Stimulated activated CD8-positive, alpha-beta memory T cell treated with anti-CD3 and anti-CD28 coated beads, Interleukin-15, amount 100 ng/mL, for 24 hours (primary cell): ENCODE measurements at regions not wholly inside any gene's neighbourhood (a gene's known extent, or its start where the extent isn't known, plus 50 kb on each side); places are given as distances from the start of the nearest gene placed in this dataset.
"Not testable (repeated sequence)": the region's sequence is repeated elsewhere in the genome, so short reads cannot be mapped to it uniquely, and the experiment has no call there.

ENCODE experiments used
- DNase-seq: peaks from one replicate; pipeline ENCODE4 v3.0.0-alpha.2; 2020; ENCODE audit warnings: low read depth

DNA sequence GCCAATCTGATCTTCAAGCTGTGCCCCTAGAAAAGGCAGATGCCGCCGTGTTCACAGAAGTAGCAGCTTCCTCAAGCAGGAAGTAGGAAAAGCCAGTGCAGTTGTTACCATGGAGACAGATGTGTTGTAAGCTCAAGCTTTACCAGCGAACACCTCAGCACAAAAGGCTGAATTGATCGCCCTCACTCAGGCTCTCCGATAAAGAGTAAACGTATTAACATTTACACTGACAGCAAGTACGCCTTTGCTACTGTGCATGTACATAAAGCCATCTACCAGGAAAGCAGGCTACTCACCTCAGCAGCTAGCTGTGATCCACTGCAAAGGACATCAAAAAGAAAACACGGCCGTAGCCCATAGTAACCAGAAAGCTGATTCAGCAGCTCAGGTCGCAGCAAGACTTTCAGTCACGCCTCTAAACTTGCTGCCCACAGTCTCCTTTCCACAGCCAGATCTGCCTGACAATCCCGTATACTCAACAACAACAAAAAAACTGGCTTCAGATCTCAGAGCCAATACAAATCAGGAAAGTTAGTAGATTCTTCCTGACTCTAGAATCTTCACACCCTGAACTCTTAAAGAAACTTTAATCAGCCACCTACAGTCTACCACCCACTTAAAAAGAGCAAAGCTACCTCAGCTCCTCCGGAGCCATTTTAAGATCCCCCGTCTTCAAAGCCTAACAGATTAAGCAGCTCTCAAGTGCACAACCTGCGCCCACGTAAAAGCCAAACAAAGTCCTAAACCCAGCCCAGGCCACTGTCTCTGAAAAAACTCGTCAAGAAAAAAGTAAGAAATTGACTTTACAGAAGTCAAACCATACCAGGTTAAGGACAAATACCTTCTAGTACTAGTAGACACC, 160.0 kb downstream of the DEFB131A start:
- not testable (repeated sequence) for DNase-seq

DNA sequence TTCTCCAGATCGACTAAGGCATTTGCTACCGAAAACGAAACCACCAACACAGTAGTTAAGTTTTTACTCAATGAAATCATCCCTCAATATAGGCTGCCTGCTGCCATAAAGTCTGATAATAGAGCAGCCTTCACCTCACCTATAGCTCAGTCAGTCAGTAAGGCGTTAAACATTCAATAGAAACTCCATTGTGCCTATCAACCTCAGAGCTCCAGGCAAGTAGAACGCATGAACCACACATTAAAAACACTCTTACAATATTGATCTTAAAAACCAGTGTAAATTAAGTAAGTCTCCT, 160.6 kb downstream of the DEFB131A start:
- DNase-seq = not testable (repeated sequence)

DNA sequence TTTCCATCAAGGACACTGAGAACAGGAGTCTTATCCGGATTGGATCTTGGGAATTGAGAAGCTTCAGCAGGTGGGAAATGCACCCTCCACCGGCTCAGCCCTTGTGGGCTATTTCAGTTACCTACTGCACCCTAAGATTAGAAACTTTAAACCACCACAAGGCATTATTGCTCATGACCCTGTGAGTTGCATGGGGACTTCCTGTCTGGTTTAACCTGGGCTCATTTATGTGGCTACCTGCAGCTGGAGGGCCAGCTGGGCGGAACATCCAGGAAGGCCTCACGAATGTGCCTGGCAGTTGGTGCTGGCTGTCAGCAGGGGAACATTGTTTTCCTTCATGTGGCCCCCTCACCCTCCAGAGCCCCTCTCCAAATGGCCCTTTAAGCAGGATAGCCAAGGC, 164.1 kb downstream of the DEFB131A start:
- DNase-seq = no peak

DNA sequence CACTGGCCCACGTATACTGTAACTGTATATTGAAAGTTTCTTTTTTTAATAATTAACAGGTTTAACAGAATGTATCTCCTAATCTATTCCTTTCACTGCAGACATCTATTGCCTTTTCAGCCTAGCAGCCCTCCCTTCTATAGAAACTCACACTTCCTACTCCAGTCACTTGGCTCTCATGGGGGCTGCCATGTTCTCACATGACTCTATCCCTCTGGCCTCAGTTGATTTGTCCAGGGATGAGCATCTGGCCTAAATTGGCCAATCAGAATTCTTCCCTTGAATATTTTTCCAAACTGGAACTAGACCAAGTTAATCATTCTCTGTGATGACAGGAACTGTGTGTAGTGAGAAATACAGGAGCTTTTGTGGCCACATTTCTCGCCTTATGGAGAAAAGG, 166.1 kb downstream of the DEFB131A start:
- not testable (repeated sequence) for DNase-seq

DNA sequence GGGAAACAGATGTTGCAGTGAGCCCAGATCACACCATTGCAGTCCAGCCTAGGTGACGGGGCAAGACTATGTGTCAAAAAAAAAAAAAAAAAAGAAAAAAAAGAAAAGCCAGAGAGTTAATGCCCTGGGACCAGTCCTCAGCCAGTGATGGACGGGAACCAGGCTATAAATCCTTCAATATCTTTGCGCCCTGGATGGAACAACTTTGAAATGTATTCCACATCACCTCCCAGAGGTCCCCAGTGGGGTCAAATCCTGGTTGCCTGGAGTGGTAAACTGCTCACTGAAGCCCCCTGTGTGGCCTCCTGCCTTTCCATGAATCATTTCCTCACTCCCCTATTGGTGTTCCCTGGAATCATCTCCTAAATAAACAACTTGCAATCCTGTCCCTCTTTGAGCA, 166.9 kb downstream of the DEFB131A start:
- no peak for DNase-seq

DNA sequence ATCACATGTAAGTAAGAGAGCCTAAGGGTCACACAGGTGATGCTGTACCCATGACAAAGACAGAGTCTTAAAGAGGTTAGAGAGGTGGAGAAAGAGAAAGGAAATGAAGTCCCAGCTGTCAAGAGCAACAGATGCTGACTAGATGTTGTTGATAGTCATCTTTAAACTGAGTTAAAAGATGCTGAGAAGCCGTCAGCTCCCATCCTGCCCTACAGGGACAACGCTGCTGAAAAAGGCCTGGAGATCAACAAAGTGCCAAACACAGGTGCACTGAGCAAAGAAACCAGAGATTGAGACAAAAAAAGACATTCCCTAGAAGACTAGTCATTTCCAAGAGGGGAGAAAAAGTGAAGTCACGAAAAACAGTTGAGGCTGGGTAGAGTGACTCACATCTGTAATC, 145.0 kb upstream of the DRD5 start:
- not testable (repeated sequence) for DNase-seq

DNA sequence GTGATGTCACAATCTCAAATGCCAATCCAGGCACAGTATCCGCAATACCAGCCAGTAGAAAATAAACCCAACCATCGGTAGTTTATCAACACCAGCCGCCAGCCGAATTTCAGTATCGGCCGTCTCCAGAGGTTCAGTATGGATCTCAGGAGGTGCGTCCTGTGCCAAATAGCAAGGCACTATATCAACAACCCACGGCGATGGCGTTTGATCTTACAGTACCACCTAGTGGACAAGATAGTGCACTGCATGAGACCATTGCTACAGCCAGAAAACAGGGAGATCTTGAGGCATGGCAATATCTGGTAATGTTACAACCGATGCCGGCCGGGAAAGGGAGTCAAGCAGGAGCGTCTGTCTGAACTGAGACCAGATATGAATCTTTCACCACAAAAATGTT, 121.8 kb upstream of the DRD5 start:
- DNase-seq = not testable (repeated sequence)

DNA sequence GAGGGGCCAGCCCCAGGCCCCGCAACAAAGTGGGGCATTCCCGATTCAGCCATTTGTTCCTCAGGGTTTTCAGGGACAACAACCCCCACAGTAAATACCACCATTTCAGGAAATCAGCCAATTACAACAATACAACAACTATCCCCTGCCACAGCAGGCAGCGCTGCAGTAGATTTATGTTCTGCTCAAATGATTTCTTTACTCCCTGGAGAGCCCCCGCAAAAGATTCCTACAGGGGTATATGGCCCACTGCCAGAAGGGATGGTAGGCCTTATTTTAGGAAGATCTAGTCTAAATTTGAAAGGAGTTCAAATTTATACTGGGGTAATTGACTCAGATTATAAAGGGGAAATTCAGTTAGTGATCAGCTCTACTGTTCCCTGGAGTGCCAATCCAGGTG, 120.5 kb upstream of the DRD5 start:
- DNase-seq = not testable (repeated sequence)

DNA sequence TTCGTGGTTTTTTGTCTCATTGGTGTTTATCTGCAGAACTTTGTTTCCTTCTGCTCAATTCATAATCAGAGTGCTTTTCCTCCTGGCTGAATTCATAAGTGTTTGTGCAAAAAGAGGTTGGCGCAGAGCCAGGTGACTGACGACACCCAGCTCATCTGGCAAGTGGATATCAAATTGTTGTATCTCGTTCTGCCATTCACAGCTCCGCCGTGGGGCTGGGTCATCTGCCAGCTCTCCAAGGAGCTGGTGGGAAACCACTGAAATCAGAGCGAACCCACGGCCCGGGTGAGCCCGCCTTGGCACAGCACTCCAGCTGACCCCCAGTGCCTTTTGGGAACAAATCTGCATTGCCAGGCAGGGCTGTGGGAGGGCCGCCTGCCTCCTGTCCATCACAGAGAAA, 110.7 kb upstream of the DRD5 start:
- not testable (repeated sequence) for DNase-seq

DNA sequence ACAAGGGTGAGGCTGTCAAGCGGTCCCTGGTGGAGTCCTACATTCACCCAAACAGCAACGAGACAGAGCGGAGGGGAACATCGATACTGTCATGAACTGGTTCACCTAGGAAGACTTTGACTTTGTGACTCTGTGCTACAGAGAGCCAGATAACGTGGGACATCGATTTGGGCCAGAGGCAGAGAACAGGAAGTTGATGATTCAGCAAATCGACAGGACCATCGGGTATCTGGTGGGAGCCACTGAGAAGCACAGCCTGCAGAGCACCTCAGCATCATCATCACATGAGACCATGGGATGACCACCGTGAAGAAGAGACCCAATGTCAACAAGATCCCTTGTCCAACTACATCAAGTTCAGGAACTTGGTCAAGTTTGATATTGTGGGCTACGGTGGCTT, 104.1 kb upstream of the DRD5 start:
- not testable (repeated sequence) for DNase-seq

DNA sequence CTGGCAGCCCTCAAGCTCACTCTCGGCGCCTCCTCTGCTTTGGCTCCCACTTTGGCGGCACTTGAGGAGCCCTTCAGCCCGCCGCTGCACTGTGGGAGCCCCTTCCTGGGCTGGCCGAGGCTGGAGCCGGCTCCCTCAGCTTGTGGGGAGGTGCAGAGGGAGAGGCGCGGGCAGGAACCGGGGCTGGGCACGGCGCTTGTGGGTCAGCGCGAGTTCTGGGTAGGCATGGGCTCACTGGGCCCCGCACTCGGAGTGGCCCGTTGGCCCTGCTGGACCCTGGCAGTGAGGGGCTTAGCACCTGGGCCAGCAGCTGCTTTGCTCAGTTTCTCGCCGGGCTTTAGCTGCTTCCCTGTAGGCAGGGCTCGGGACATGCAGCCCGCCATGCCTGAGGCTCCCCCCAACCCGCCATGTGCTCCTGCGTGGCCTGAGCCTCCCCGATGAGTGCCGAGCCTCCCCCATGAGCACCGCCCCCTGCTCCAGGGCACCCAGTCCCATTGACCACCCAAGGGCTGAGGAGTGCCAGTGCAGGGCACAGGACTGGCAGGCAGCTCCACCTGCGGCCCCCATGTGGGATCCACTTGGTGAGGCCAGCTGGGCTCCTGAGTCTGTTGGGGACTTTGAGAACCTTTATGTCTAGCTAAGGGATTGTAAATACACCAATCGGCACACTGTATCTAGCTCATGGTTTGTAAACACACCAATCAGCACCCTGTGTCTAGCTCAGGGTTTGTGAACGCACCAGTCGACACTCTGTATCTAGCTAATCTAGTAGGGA, 101.5 kb upstream of the DRD5 start:
- no peak for DNase-seq

DNA sequence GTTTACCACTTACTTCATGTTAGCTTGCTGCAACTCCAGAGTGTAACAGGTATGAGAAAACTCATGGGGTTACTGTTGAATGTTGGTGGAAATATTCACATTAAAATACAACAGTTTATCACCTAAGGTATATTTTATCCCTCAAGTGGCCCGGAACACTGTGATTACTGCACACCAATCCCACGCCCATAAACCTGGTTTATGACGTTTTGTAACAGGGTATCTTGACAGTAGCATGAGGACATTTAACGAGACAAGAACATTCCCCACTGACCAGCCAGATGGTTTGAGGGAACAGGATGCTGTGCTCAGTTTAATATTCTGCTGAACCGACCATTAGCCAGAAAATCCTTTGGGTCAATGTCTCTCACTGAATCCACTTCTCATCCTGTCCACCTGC, 98.3 kb upstream of the DRD5 start:
- DNase-seq = not testable (repeated sequence)

DNA sequence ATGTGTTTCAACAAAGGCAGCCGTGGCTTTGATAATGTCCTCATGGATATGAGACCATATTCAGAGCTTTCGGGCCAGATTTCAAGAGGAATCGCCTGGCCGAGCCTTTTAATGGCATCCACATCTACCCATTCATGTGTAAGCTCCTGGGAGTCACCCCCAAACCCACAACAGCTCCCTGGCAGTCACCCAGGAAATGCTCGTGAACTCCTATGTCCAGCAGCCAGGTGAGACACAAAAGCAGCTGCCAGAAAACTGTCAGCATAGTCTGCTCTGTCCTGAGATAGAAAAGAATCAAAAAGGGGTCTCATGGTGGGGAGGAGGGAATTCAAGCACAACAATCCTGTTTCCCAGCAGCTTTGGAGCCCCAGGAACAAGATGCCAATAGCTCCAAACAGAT, 96.4 kb upstream of the DRD5 start:
- DNase-seq = not testable (repeated sequence)

DNA sequence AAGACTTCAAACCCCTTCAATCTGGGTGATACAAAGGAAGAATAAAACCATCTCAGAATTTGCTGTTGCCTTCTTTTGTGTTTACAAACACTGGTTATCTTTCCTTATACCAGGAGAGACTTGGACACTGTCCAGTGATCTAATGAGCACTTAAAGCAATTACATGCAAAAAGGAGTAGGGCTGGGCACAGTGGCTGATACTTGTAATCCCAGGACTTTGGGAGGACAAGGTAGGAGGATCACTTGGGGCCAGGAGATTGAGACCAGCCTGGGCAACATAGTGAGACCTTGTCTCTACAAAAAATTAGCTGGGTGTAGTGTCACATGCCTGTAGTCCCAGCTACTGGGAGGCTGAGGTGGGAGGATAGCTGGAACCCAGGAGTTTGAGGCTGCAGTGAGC, 95.7 kb upstream of the DRD5 start:
- DNase-seq = no peak

DNA sequence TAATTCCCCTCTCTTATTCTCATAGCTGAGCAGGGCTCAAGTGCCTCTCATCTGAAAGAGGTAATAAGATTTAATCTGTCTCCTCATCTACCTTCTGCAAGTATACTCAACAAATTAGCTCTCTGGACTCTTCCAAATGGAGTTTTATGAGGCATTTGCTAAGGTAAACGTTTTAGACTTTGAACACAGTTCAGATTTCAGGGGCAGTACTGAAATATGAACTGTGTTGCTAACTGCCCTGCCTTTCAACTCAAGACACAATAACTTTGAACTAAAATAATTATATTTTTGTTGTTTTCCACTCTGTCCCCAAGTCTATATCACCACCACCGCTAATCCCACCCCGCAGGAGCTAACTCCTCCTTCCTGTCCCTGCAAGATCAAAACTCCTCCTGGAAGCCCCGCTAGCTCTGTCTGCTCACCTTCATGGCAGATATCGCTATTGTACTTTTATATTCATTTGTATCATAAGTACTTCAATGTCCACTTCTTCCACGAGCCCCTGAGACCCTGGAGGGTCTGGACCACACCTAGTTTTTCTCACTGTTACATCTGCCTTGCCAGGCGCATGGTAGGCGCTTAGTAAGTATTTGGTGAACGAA, 90.7 kb upstream of the DRD5 start:
- DNase-seq = not testable (repeated sequence)

DNA sequence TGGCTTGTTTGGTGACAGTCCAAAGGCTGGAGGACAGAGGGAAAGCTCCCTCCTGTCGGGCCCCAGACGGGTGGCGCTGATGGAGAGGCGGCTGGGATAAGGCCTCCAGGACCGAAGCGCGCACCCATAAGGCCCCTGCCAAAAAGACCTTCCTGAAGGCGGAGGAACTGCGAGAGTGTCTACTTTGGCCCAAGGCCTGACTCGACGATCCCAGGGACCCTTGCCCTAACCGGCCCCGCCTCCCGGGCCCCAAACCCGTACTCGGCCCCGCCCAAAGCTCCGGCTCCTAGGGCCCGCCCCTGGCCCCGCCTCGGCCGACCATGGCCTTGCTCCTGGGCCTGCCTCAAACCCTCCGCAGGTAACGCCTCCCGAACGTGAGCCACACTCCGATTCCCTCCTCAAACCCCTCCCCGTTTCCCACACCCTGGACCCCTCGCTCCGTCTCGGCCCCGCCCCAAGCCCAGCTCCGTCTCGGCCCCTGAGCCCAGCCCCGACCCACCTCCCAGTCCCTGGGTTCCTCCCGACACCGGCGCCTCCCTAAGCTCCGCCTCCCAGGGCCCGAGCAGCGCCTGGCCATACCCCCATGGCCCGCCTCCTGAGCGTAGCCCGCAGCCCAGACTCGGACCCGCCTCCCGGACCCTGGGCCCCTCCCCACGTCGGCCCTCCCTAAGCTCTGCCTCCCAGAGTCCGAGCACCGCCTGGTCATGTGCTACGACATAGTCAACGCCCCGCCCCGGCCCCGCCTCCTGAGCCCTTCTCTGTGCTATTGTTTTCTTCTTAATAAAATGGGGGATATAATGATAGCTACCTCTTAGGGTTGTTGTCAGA, 90.0 kb upstream of the DRD5 start:
- DNase-seq = peak; percentile 69

DNA sequence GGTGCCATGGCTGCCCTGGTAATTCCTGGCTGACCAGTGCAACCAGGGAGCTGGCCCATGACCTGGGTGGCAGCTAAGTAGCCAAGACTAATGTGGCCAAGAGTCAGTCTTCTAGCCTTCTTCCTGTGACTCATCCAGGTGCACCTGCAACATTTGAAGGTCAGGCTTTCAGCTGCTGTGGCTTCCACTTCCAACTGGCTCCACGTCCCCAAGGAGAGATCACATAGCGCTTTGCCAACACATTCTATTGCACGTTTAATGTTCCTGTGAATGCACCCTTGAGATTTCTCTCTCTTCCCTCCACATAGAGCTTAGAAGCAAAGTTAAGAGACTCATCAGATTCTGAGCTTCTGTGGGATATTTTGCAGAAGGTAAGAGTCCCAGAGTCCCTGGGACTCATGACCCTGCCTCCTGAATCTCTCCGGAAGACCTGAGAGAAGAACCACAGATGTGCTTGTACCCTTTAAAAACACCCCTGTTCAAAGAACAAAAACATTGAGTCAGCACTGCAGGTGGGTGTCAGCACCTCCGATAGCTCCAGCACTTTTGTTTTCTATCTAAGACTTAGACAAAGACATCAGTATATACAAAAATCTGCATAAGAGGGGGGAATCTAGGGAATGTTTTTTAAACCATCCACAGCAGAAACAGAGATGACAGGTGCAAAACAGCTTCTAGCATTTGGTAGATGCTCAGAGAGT, 88.5 kb upstream of the DRD5 start:
- not testable (repeated sequence) for DNase-seq

DNA sequence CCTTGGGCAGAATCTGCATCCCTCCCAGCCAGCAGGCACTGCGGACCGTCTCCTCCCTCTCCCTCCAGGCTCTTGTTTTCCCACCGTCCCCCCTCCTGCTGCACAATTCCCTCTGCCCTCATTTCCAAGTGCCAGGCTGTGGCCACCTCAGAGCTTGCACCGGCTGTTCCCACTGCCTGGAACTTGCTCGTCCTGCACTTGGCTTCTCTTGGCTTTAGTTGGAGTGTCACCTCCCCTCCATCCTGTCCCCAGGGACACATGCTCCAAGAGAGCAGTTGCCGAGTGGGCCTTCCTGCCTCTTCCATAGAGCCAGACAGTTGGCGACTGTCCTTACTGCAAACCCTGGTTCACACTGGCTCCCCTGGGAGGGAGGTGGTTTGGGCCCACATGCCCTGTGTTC, 87.0 kb upstream of the DRD5 start:
- DNase-seq = not testable (repeated sequence)

DNA sequence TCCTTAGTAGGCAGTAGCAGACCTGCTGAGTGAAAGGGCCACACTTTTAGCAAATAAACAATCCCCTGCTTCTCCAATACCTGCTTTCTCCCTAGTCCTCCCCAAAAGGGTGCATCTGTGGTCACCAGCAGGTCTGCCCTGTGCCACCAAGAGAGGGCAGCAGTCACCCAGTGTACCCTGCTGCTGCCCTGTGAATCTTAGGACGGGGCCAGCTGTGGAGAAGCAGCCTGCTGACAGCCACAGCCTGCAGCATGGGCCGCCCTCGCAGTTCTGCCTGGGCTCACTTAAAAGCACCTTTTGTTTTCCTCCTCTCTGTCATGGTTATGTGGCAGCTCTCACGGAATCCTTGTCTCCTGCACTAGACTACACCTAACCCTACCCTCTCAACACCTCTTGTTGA, 85.4 kb upstream of the DRD5 start:
- DNase-seq = not testable (repeated sequence)

DNA sequence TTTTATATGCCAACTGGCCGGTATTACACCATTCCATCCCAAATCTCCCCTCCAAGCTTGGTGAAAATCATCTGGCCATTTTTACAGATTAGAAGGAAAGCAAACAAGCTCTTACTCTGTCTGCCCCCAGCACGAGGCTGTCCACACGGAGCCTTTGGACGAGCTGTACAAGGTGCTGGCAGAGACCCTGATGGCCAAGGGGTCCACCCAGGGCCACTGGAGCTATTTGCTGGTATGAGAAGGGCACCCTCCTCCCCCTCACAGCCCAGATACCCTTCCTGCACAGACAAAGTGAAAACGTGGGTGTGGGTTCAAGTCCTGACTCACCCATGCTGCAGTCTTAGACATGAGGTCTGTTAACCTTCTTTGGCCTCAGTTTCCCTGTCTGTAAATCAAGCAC, 84.9 kb upstream of the DRD5 start:
- not testable (repeated sequence) for DNase-seq

DNA sequence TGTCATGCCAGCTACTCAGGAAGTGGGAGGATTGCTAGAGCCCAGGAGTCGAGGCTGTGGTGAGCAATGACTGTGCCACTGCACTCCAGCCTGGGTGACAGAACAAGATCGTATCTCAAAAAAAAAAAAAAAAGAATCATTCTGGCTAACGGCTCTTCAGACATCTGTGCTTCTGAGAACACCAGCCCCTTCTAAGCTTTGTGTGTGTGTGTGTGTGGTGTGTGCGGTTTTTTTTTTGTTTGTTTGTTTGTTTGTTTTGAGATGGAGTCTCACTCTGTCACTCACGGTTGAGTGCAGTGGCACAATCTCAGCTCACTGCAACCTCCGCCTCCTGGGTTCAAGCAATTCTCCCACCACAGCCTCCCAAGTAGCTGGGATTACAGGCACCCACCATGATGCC, 79.4 kb upstream of the DRD5 start:
- DNase-seq = not testable (repeated sequence)
